ENCODE measurements at regions not wholly inside any gene's neighbourhood (a gene's known extent, or its start where the extent isn't known, plus 50 kb on each side); places are given as distances from the start of the nearest gene placed in this dataset.

- intact Hi-C loops (cut with micrococcal nuclease) = no loop called here
- DNase-seq (ENCODE audit: unreplicated experiment) = no peak
- Mint-ChIP-seq H3K9me3 (ENCODE audit: unreplicated experiment) (no peaks in the 10 kb centered on the region), H3K27ac (ENCODE audit: low read depth, unreplicated experiment) (no peak overlapping the region), H3K27me3 (ENCODE audit: insufficient read depth, unreplicated experiment) (no peaks in the 10 kb centered on the region), H3K4me1 (ENCODE audit: insufficient read depth, unreplicated experiment) (no peaks in the 10 kb centered on the region), H3K36me3 (ENCODE audit: insufficient read depth, unreplicated experiment) (no peaks in the 10 kb centered on the region), H3K4me3 (ENCODE audit: unreplicated experiment) (no peak overlapping the region)
- TF ChIP-seq CTCF (IDR thresholded peaks at IDR 0.05; ENCODE audit: unreplicated experiment) = no peak
- ChIA-PET CTCF (interaction anchor here (0.6 to 1.2 kb wide), 2 partner anchors 106 to 378 kb away, joined by 3 read pairs; no protein-coding TSS in a partner anchor), POLR2A (no interaction called here)
- BruUV-seq (replicated peaks) = no TSS peak
Observed at GRCh38 chr13:74841651-74842050, 640.3 kb downstream of the TBC1D4 start.

GRCh38 chr13:74841123-74841522 is 640.8 kb downstream of the TBC1D4 start:
- intact Hi-C loops (cut with micrococcal nuclease) = no loop called here
- Mint-ChIP-seq H3K27me3 (ENCODE audit: insufficient read depth, unreplicated experiment) (no peaks in the 10 kb centered on the region), H3K9me3 (ENCODE audit: unreplicated experiment) (no peaks in the 10 kb centered on the region), H3K36me3 (ENCODE audit: insufficient read depth, unreplicated experiment) (no peaks in the 10 kb centered on the region), H3K4me1 (ENCODE audit: insufficient read depth, unreplicated experiment) (no peaks in the 10 kb centered on the region), H3K4me3 (ENCODE audit: unreplicated experiment) (no peak overlapping the region), H3K27ac (ENCODE audit: low read depth, unreplicated experiment) (no peak overlapping the region)
- BruUV-seq (replicated peaks) = no TSS peak
- DNase-seq (ENCODE audit: unreplicated experiment) = no peak
- TF ChIP-seq CTCF (IDR thresholded peaks at IDR 0.05; ENCODE audit: unreplicated experiment) = no peak
- CTCF ChIA-PET = interaction anchor here (1.2 kb wide), 1 partner anchor 379 kb away, joined by 3 read pairs; no protein-coding TSS in a partner anchor
- POLR2A ChIA-PET = no interaction called here

- H3K27me3 Mint-ChIP-seq (ENCODE audit: insufficient read depth, unreplicated experiment) = no peaks in the 10 kb centered on the region
- no peaks in the 10 kb centered on the region for H3K4me1 Mint-ChIP-seq (ENCODE audit: insufficient read depth, unreplicated experiment)
- H3K36me3 Mint-ChIP-seq (ENCODE audit: insufficient read depth, unreplicated experiment) = no peaks in the 10 kb centered on the region
- no peak overlapping the region for H3K4me3 Mint-ChIP-seq (ENCODE audit: unreplicated experiment)
- POLR2A ChIA-PET = interaction anchor here (0.8 kb wide), 1 partner anchor 15 kb away, joined by 3 read pairs; no protein-coding TSS in a partner anchor
- peak; percentile 17 for DNase-seq (ENCODE audit: unreplicated experiment)
- H3K9me3 Mint-ChIP-seq (ENCODE audit: unreplicated experiment) = no peaks in the 10 kb centered on the region
- no peak overlapping the region for H3K27ac Mint-ChIP-seq (ENCODE audit: low read depth, unreplicated experiment)
- no peak for TF ChIP-seq CTCF (IDR thresholded peaks at IDR 0.05; ENCODE audit: unreplicated experiment)
- BruUV-seq (replicated peaks) = no TSS peak
- intact Hi-C loops (cut with micrococcal nuclease) = no loop called here
- CTCF ChIA-PET = no interaction called here
Observed at GRCh38 chr13:74839656-74840055, 642.3 kb downstream of the TBC1D4 start.

GRCh38 chr13:74838096-74838495 is 643.9 kb downstream of the TBC1D4 start:
- BruUV-seq (replicated peaks) = no TSS peak
- intact Hi-C loops (cut with micrococcal nuclease) = no loop called here
- no peak overlapping the region for H3K27ac Mint-ChIP-seq (ENCODE audit: low read depth, unreplicated experiment)
- POLR2A ChIA-PET = interaction anchor here (0.7 kb wide), 1 partner anchor 11 kb away, joined by 3 read pairs; no protein-coding TSS in a partner anchor
- no peaks in the 10 kb centered on the region for H3K9me3 Mint-ChIP-seq (ENCODE audit: unreplicated experiment)
- no peak overlapping the region for H3K4me3 Mint-ChIP-seq (ENCODE audit: unreplicated experiment)
- no peaks in the 10 kb centered on the region for H3K4me1 Mint-ChIP-seq (ENCODE audit: insufficient read depth, unreplicated experiment)
- TF ChIP-seq CTCF (IDR thresholded peaks at IDR 0.05; ENCODE audit: unreplicated experiment) = no peak
- no peak for DNase-seq (ENCODE audit: unreplicated experiment)
- CTCF ChIA-PET = no interaction called here
- no peaks in the 10 kb centered on the region for H3K36me3 Mint-ChIP-seq (ENCODE audit: insufficient read depth, unreplicated experiment)
- H3K27me3 Mint-ChIP-seq (ENCODE audit: insufficient read depth, unreplicated experiment) = no peaks in the 10 kb centered on the region
